K562 (cell line): ENCODE measurements at regions not wholly inside any gene's neighbourhood (a gene's known extent, or its start where the extent isn't known, plus 50 kb on each side); places are given as distances from the start of the nearest gene placed in this dataset.

Source experiments
- ATAC-seq: fragments of 200-7000 bp; cut with Tn5 transposase; 3 replicates; pipeline ENCODE4 v1.9.1; 2020; ENCODE audit warnings: moderate library complexity
- BruUV-seq: library from RNA; stranded (reverse); fragments of 400-500 nt; replicated peaks from 2 replicates; lab custom pipeline; 2021; lab: Mats Ljungman, UMichigan
- CTCF ChIA-PET: fragments of 300-600 bp; formaldehyde crosslinking; extraction: SDS; loops from one replicate; lab custom pipeline; 2021; ENCODE audit warnings: low intra/inter-chr PET ratio; lab: Yijun Ruan, JAX
- POLR2A ChIA-PET: fragments of 300-600, 350-650 bp; sonication (Branson Sonifier 250); formaldehyde crosslinking; extraction: SDS; loops from one replicate; lab custom pipeline; 2021; ENCODE audit warnings: antibody characterized with exemption, inconsistent platforms; lab: Yijun Ruan, JAX
- DNase-seq, 4 experiments: peaks; one replicate each; pipeline versions ENCODE4 v3.0.0 to v3.0.0-alpha.2; 2011 to 2018; ENCODE audit warnings: low spot score in 3 of 4, mixed read lengths in 3 of 4; ENCODE audit errors: extremely low read depth in 1 of 4
- FAIRE-seq: peaks from 2 replicates; lab custom pipeline; 2011; peaks lifted over from hg19 to GRCh38; lab: Jason Lieb, UNC
- H2AFZ ChIP-seq: 2 replicates; pipeline ENCODE4 v1.6.0; 2011; ENCODE audit warnings: low read depth, low read length, control low read depth, inconsistent platforms
- H3K27ac ChIP-seq: fragments of 200-600 bp; 3 replicates; pipeline ENCODE4 v1.8.0; 2011; ENCODE audit warnings: low read depth, mild to moderate bottlenecking, control low read depth, inconsistent platforms, low read length, moderate library complexity, mixed read lengths; ENCODE audit errors: extremely low read depth
- H3K27me3 ChIP-seq, 2 experiments: fragments of 300-600 bp in 1 of 2; 2 replicates in 1 of 2; 3 replicates in 1 of 2; pipeline versions ENCODE4 v1.6.0 to v1.8.0; 2011; ENCODE audit warnings: inconsistent platforms in 2 of 2, low read length in 2 of 2, mild to moderate bottlenecking in 1 of 2, mixed read lengths in 1 of 2, moderate library complexity in 1 of 2; ENCODE audit not compliant: control insufficient read depth in 2 of 2, insufficient read depth in 2 of 2
- H3K36me3 ChIP-seq: fragments of 300-600 bp; 3 replicates; pipeline ENCODE4 v1.8.0; 2011; ENCODE audit warnings: mild to moderate bottlenecking, low read length, inconsistent platforms; ENCODE audit not compliant: control insufficient read depth, insufficient read depth
- H3K4me1 ChIP-seq, 2 experiments: fragments of 200-600 bp in 1 of 2; replicated peaks in 1 of 2; 2 replicates in 1 of 2; 3 replicates in 1 of 2; pipeline versions ENCODE4 v1.5.1 to v1.8.0; 2011; ENCODE audit warnings: inconsistent platforms in 2 of 2, low read length in 2 of 2, mild to moderate bottlenecking in 1 of 2, mixed read lengths in 1 of 2, moderate library complexity in 1 of 2; ENCODE audit not compliant: control insufficient read depth in 2 of 2, insufficient read depth in 2 of 2
- H3K4me2 ChIP-seq: 2 replicates; pipeline ENCODE4 v1.6.1; 2011; ENCODE audit warnings: low read length, control low read depth, inconsistent platforms, mixed read lengths; ENCODE audit not compliant: insufficient read depth
- H3K4me3 ChIP-seq: fragments of 200-600 bp; sonication (generic), shearing (Covaris generic); 2 replicates; pipeline ENCODE4 v1.5.1; 2016; ENCODE audit warnings: control low read depth, inconsistent platforms
- H3K79me2 ChIP-seq: fragments of 200-600 bp; 3 replicates; pipeline ENCODE4 v1.8.0; 2011; ENCODE audit warnings: low read length, inconsistent platforms; ENCODE audit not compliant: control insufficient read depth, insufficient read depth
- H3K9ac ChIP-seq, 2 experiments: 2 replicates each; pipeline versions ENCODE4 v1.6.0 to v1.6.1; 2011; ENCODE audit warnings: low read depth in 2 of 2, low read length in 2 of 2, control low read depth in 1 of 2, inconsistent platforms in 1 of 2, mild to moderate bottlenecking in 1 of 2, mixed read lengths in 1 of 2; ENCODE audit not compliant: insufficient read depth in 1 of 2
- H3K9me1 ChIP-seq: one replicate; pipeline ENCODE4 v1.6.0; 2011; ENCODE audit warnings: inconsistent platforms, mild to moderate bottlenecking, low read length, moderate library complexity; ENCODE audit not compliant: control insufficient read depth, insufficient read depth
- H3K9me3 ChIP-seq: replicated peaks from 2 replicates; pipeline ENCODE4 v1.5.1; 2011; ENCODE audit warnings: low read depth, low read length, inconsistent platforms; ENCODE audit not compliant: control insufficient read depth, insufficient read depth
- H4K20me1 ChIP-seq: replicated peaks from 2 replicates; pipeline ENCODE4 v1.6.1; 2011; ENCODE audit warnings: low read length, inconsistent platforms, mixed read lengths; ENCODE audit not compliant: control insufficient read depth, insufficient read depth
- ARID4B ChIP-seq: sonication (generic); formaldehyde crosslinking; IDR thresholded peaks from 2 replicates; pipeline ENCODE4 v1.8.0; 2022; ENCODE audit warnings: mild to moderate bottlenecking, missing genetic modification reagents
- BCOR ChIP-seq: fragments of 450-650 bp; IDR thresholded peaks from 2 replicates; pipeline ENCODE4 v1.6.1; 2016
- CAMTA2 ChIP-seq: fragments of 250-450 bp; sonication (Bioruptor Pico); conservative IDR thresholded peaks from 2 replicates; pipeline ENCODE4 v1.5.1; 2022
- CHCHD3 ChIP-seq: fragments of 250-450 bp; sonication (Bioruptor Pico); IDR thresholded peaks from 2 replicates; pipeline ENCODE4 v2.1.2; 2022; ENCODE audit warnings: mild to moderate bottlenecking
- CXXC5 ChIP-seq: fragments of 250-450 bp; sonication (Bioruptor Pico); IDR thresholded peaks from 2 replicates; pipeline ENCODE4 v1.8.0; 2022; ENCODE audit warnings: inconsistent platforms, mild to moderate bottlenecking, moderate library complexity
- E2F3 ChIP-seq: fragments of 250-450 bp; sonication (Bioruptor Pico); IDR thresholded peaks from 2 replicates; pipeline ENCODE4 v1.4.0; 2020; ENCODE audit warnings: mild to moderate bottlenecking
- MTA1 ChIP-seq: fragments of 450-650 bp; IDR thresholded peaks from 2 replicates; pipeline ENCODE4 v1.6.1; 2017; ENCODE audit warnings: borderline replicate concordance
- SIN3B ChIP-seq: fragments of 450-650 bp; IDR thresholded peaks from 2 replicates; pipeline ENCODE4 v1.6.1; 2017; ENCODE audit warnings: low read depth, mild to moderate bottlenecking, moderate library complexity
- ZBTB7A ChIP-seq: IDR thresholded peaks from 2 replicates; pipeline ENCODE4 v1.6.1; 2011; ENCODE audit warnings: low read depth, mild to moderate bottlenecking, low read length, moderate library complexity, borderline replicate concordance; ENCODE audit not compliant: control insufficient read depth
- ZNF324 ChIP-seq: fragments of 250-450 bp; sonication (Bioruptor Pico); IDR thresholded peaks from 2 replicates; pipeline ENCODE4 v1.4.0; 2020; ENCODE audit warnings: mild to moderate bottlenecking
- ZNF347 ChIP-seq: fragments of 450-650 bp; formaldehyde crosslinking; IDR thresholded peaks from 2 replicates; pipeline ENCODE4 v1.4.0; 2020; ENCODE audit warnings: low read depth, mild to moderate bottlenecking, moderate library complexity
- WGBS: fragments of 100-300 bp; shearing (Covaris generic); methylation state at CpG from one replicate; pipeline ENCODE4 v1.1.6; 2016; ENCODE audit warnings: low coverage, mixed read lengths; ENCODE audit not compliant: insufficient coverage; ENCODE audit errors: missing lambda C conversion rate; 5-methylcytosine and 5-hydroxymethylcytosine counted together
- in situ Hi-C: fragments of 300-500 bp; cut with MboI; formaldehyde crosslinking; loops from 4 replicates; pipeline ENCODE4 v1.15.0; 2018; ENCODE audit warnings: inconsistent platforms, mixed read lengths
- intact Hi-C: fragments of 100-400 bp; cut with micrococcal nuclease; formaldehyde crosslinking; loops from 2 replicates; pipeline ENCODE4 v1.14.2; 2022

- ATAC-seq (no peak), FAIRE-seq (no peak), DNase-seq (no peak)
- in situ Hi-C loops (no loop called here), intact Hi-C loops (no loop called here)
- Histone ChIP-seq H3K9ac (no peak overlapping the region), H3K79me2 (no peaks in the 10 kb centered on the region), H3K4me3 (no peak overlapping the region), H3K27ac (no peak overlapping the region), H2AFZ (no peak overlapping the region), H3K27me3 (no peaks in the 10 kb centered on the region), H4K20me1 (no peaks in the 10 kb centered on the region), H3K9me3 (no peaks in the 10 kb centered on the region; the same call in 1 of the 2 replicates), H3K36me3 (no peaks in the 10 kb centered on the region), H3K9me1 (no peaks in the 10 kb centered on the region), H3K4me2 (no peak overlapping the region), H3K4me1 (no peaks in the 10 kb centered on the region)
- BruUV-seq = no TSS peak
- CTCF ChIA-PET = no interaction called here
- no peak for TF ChIP-seq ZBTB7A
- no peak for TF ChIP-seq SIN3B
- TF ChIP-seq ZNF347 (CRISPR knock-in tag) = no peak
- no peak for TF ChIP-seq CAMTA2
- TF ChIP-seq ZNF324 (CRISPR knock-in tag) = no peak
- TF ChIP-seq BCOR = no peak
- TF ChIP-seq CXXC5 (CRISPR knock-in tag) = no peak
- no peak for TF ChIP-seq CHCHD3 (CRISPR knock-in tag)
- no peak for TF ChIP-seq MTA1
- no peak for TF ChIP-seq ARID4B (CRISPR knock-in tag)
- no peak for TF ChIP-seq E2F3 (CRISPR knock-in tag)
- WGBS = 0% methylated on average over 1 of the region's 1 CpG
- POLR2A ChIA-PET = no interaction called here
These were observed 228.8 kb upstream of the ALCAM start for GRCh38 chr3:105137911-105138310.
